ENCODE measurements at regions not wholly inside any gene's neighbourhood (a gene's known extent, or its start where the extent isn't known, plus 50 kb on each side); places are given as distances from the start of the nearest gene placed in this dataset.

GRCh38 chr12:41836416-41836815, 308.3 kb downstream of the GXYLT1 start:
- TF ChIP-seq POLR2AphosphoS5 (IDR thresholded peaks at IDR 0.05) (no peak), POLR2A (IDR thresholded peaks at IDR 0.05) (no peak)
- TF ChIP-seq, protein P1, sequence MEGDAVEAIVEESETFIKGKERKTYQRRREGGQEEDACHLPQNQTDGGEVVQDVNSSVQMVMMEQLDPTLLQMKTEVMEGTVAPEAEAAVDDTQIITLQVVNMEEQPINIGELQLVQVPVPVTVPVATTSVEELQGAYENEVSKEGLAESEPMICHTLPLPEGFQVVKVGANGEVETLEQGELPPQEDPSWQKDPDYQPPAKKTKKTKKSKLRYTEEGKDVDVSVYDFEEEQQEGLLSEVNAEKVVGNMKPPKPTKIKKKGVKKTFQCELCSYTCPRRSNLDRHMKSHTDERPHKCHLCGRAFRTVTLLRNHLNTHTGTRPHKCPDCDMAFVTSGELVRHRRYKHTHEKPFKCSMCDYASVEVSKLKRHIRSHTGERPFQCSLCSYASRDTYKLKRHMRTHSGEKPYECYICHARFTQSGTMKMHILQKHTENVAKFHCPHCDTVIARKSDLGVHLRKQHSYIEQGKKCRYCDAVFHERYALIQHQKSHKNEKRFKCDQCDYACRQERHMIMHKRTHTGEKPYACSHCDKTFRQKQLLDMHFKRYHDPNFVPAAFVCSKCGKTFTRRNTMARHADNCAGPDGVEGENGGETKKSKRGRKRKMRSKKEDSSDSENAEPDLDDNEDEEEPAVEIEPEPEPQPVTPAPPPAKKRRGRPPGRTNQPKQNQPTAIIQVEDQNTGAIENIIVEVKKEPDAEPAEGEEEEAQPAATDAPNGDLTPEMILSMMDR (IDR thresholded peaks at IDR 0.05), result no peak
